Aorta (tissue), 5 donors: ENCODE measurements at regions not wholly inside any gene's neighbourhood (a gene's known extent, or its start where the extent isn't known, plus 50 kb on each side); places are given as distances from the start of the nearest gene placed in this dataset.

Experiments used
- ATAC-seq: fragments of 200-7000 bp; cut with Tn5 transposase; one replicate; pipeline ENCODE4 v1.9.1; 2022; ENCODE audit warnings: moderate library complexity; ENCODE audit not compliant: low FRiP score
- DNase-seq, 2 donors: peaks; one replicate each; pipeline ENCODE4 v3.0.0-alpha.2; 2020
- H3K27ac ChIP-seq, 2 donors: one replicate each; pipeline ENCODE4 v1.5.1; 2013; ENCODE audit warnings: low read length in 2 of 2, mild to moderate bottlenecking in 2 of 2, moderate library complexity in 2 of 2, control low read depth in 1 of 2, inconsistent platforms in 1 of 2, low read depth in 1 of 2
- H3K27me3 ChIP-seq, 2 donors: one replicate each; pipeline ENCODE4 v1.6.1; 2013; ENCODE audit warnings: control low read depth in 1 of 2, low read length in 1 of 2, mild to moderate bottlenecking in 1 of 2, moderate library complexity in 1 of 2; ENCODE audit not compliant: insufficient read depth in 2 of 2, control insufficient read depth in 1 of 2
- H3K36me3 ChIP-seq, 2 donors: one replicate each; pipeline ENCODE4 v1.6.1; 2013; ENCODE audit warnings: control low read depth in 1 of 2, low read length in 1 of 2, mild to moderate bottlenecking in 1 of 2; ENCODE audit not compliant: insufficient read depth in 2 of 2, control insufficient read depth in 1 of 2
- H3K4me1 ChIP-seq, 2 donors: one replicate each; pipeline ENCODE4 v1.6.1; 2013; ENCODE audit warnings: low read length in 2 of 2, control low read depth in 1 of 2, mild to moderate bottlenecking in 1 of 2, moderate library complexity in 1 of 2; ENCODE audit not compliant: insufficient read depth in 2 of 2, control insufficient read depth in 1 of 2
- H3K4me3 ChIP-seq, 2 donors: one replicate each; pipeline ENCODE4 v1.5.1; 2013; ENCODE audit warnings: low read length in 2 of 2, control low read depth in 1 of 2, mild to moderate bottlenecking in 1 of 2
- H3K9me3 ChIP-seq: one replicate; pipeline ENCODE4 v1.6.1; 2013; ENCODE audit warnings: mild to moderate bottlenecking, low read length; ENCODE audit not compliant: control insufficient read depth
- WGBS, 2 donors: extraction: QIAGEN DNeasy Blood & Tissue Kit; methylation state at CpG; one replicate each; pipeline ENCODE4 v1.1.7; 2013; 5-methylcytosine and 5-hydroxymethylcytosine counted together
- intact Hi-C, 2 donors: fragments of 100-400 bp; cut with DNase I; formaldehyde crosslinking; loops; one replicate each; pipeline versions ENCODE4 v1.14.2 to v1.15.0; 2022
- donor health status: healthy with polysubstance abuse.
- donor health status: Bipolar disorder and iron deficiency.
- donor health status: DM: no; HTN: no; CAD: no.
- donor health status: DM: no; HTN: no; CAD: no.
- donor health status: DM: yes; HTN: yes; CAD: no.

GRCh38 chr7:123401295-123401694 lies 133.1 kb downstream of the IQUB start:
- H3K4me1 ChIP-seq = no peaks in the 10 kb centered on the region
- 75 to 84% methylated on average over 6 of the region's 6 CpGs for WGBS, 2 donors
- DNase-seq = no peak

GRCh38 chr7:123400196-123400595 lies 134.2 kb downstream of the IQUB start:
- H3K4me3 ChIP-seq = no peak overlapping the region
- H3K9me3 ChIP-seq = no peaks in the 10 kb centered on the region
- DNase-seq (no peak), ATAC-seq (no peak)
- H3K27ac ChIP-seq = no peak overlapping the region
- H3K27me3 ChIP-seq = no peaks in the 10 kb centered on the region
- no peaks in the 10 kb centered on the region for H3K4me1 ChIP-seq
- intact Hi-C loops = no loop called here
- H3K36me3 ChIP-seq = no peaks in the 10 kb centered on the region

More at GRCh38 chr7:123401295-123401694, 133.1 kb downstream of the IQUB start:
- Histone ChIP-seq H3K27ac (no peak overlapping the region), H3K36me3 (no peaks in the 10 kb centered on the region), H3K27me3 (no peaks in the 10 kb centered on the region), H3K9me3 (no peaks in the 10 kb centered on the region), H3K4me3 (no peak overlapping the region)
- ATAC-seq = no peak
- intact Hi-C loops = no loop called here

- Histone ChIP-seq H3K4me3 (no peak overlapping the region), H3K4me1 (no peaks in the 10 kb centered on the region), H3K27me3 (no peaks in the 10 kb centered on the region), H3K36me3 (no peaks in the 10 kb centered on the region), H3K27ac (no peak overlapping the region), H3K9me3 (no peaks in the 10 kb centered on the region)
- intact Hi-C loops = no loop called here
- no peak for DNase-seq
- no peak for ATAC-seq
Measured at GRCh38 chr7:123398921-123399320, 135.5 kb downstream of the IQUB start.

DNA sequence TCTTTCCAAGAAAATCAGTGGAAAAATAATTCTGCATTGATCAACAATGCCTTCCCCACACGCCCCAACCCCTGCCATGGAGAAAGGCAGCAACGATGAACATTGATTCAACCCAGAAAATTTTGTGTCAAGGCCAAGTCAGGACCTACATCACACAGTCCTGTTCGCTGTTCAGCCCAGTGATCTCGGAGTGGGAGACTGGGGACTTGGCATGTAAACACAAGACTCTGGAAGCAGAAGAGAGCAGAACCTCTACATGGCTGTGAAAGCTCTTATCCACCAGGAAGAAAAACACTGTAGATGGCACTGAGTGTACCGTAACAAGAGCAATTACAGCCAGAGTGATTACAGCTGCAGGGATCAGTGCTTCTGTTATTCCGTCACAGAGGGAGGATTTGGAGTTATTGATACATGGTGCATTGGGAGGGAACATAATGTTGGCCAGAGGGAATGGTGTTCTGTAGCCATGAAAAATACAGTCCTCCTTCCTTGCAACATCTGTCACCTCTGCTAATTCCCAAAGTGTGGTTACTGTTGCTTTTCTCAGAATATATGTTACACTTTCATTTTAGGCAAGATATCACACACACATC lies 136.6 kb downstream of the IQUB start:
- WGBS, 2 donors = 27 to 47% methylated on average over 6 of the region's 6 CpGs

GRCh38 chr7:123393623-123394022 lies 140.8 kb downstream of the IQUB start:
- H3K27me3 ChIP-seq = no peaks in the 10 kb centered on the region
- ATAC-seq (no peak), DNase-seq (no peak)
- WGBS, 2 donors = 35 to 48% methylated on average over 6 of the region's 6 CpGs
- no peaks in the 10 kb centered on the region for H3K9me3 ChIP-seq
- intact Hi-C loops = no loop called here
- no peaks in the 10 kb centered on the region for H3K4me1 ChIP-seq
- no peaks in the 10 kb centered on the region for H3K36me3 ChIP-seq
- H3K27ac ChIP-seq = no peak overlapping the region
- no peak overlapping the region for H3K4me3 ChIP-seq

More for the DNA sequence above, 136.6 kb downstream of the IQUB start:
- DNase-seq (no peak), ATAC-seq (no peak)
- no peaks in the 10 kb centered on the region for H3K27me3 ChIP-seq
- H3K36me3 ChIP-seq = no peaks in the 10 kb centered on the region
- no peak overlapping the region for H3K4me3 ChIP-seq
- intact Hi-C loops = no loop called here
- H3K9me3 ChIP-seq = no peaks in the 10 kb centered on the region
- H3K4me1 ChIP-seq = no peaks in the 10 kb centered on the region
- no peak overlapping the region for H3K27ac ChIP-seq

- Histone ChIP-seq H3K27ac (no peak overlapping the region), H3K9me3 (no peaks in the 10 kb centered on the region), H3K4me3 (no peak overlapping the region), H3K36me3 (no peaks in the 10 kb centered on the region), H3K4me1 (no peaks in the 10 kb centered on the region), H3K27me3 (peaks cover 0 to 1% of the 10 kb centered on the region in 2 donors)
- no peak for ATAC-seq
- WGBS, 2 donors = 31 to 48% methylated on average over 1 of the region's 1 CpG
- DNase-seq = no peak
- intact Hi-C loops = no loop called here
Measured at GRCh38 chr7:123372368-123372767, 162.0 kb downstream of the IQUB start.

DNA sequence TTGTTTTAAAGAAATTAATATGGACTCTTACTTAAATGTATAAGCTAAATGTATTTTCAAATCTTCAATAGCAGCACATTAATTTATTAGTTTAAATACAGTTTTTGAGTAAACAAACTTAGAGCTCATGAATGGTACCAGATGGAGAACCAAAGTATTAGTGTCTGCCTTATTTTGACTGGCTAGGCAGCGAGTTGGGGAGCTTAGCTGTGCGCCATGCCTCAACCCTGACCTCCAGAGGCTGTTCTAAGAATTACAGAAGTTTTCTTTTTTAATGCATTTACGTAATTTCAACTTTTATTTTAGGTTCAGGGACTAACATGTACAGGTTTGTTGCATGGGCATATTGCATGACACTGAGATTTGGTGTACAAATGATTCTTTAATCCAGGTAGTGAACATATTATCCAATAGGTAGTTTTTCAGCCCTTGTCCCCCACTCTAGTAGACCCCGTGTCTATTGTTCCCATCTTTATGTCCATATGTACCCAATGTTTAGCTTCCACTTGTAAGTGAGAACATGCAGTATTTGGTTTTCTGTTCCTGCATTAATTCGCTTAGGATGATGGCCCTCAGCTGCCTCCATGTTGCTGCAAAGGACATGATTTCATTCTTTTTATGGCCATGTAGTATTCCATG lies 166.8 kb downstream of the IQUB start:
- no peak for DNase-seq
- Histone ChIP-seq H3K36me3 (no peaks in the 10 kb centered on the region), H3K27me3 (no peaks in the 10 kb centered on the region), H3K27ac (no peak overlapping the region), H3K4me3 (no peak overlapping the region), H3K4me1 (no peaks in the 10 kb centered on the region), H3K9me3 (no peaks in the 10 kb centered on the region)
- intact Hi-C loops = no loop called here
- 37 to 41% methylated on average over 5 of the region's 5 CpGs for WGBS, 2 donors
- ATAC-seq = no peak

- H3K27me3 ChIP-seq = no peaks in the 10 kb centered on the region
- no peak for ATAC-seq
- no peaks in the 10 kb centered on the region for H3K9me3 ChIP-seq
- H3K27ac ChIP-seq = no peak overlapping the region
- 32 to 49% methylated on average over 4 of the region's 4 CpGs for WGBS, 2 donors
- no peak overlapping the region for H3K4me3 ChIP-seq
- DNase-seq = no peak
- H3K4me1 ChIP-seq = no peaks in the 10 kb centered on the region
- intact Hi-C loops = no loop called here
- no peaks in the 10 kb centered on the region for H3K36me3 ChIP-seq
Measured at GRCh38 chr7:123367031-123367430, 167.3 kb upstream of the SLC13A1 start.

GRCh38 chr7:123366626-123367025 lies 166.9 kb upstream of the SLC13A1 start:
- no peak overlapping the region for H3K27ac ChIP-seq
- no peaks in the 10 kb centered on the region for H3K36me3 ChIP-seq
- ATAC-seq (no peak), DNase-seq (no peak)
- no peaks in the 10 kb centered on the region for H3K9me3 ChIP-seq
- no peak overlapping the region for H3K4me3 ChIP-seq
- no peaks in the 10 kb centered on the region for H3K4me1 ChIP-seq
- intact Hi-C loops = no loop called here
- H3K27me3 ChIP-seq = no peaks in the 10 kb centered on the region
